HepG2 (cell line): ENCODE measurements at regions not wholly inside any gene's neighbourhood (a gene's known extent, or its start where the extent isn't known, plus 50 kb on each side); places are given as distances from the start of the nearest gene placed in this dataset.
A peak's percentile ranks its signal among the peaks of the same experiment; 100 is the strongest.

Experiments used
- BATF2 ChIP-seq: sonication (generic); formaldehyde crosslinking; IDR thresholded peaks from 2 replicates; pipeline ENCODE4 v1.8.0; 2022; ENCODE audit warnings: mild to moderate bottlenecking, missing genetic modification reagents, moderate library complexity
- BHLHE40 ChIP-seq: IDR thresholded peaks from 2 replicates; pipeline ENCODE4 v1.6.1; 2011; ENCODE audit warnings: low read length, improper control_type of control experiment
- FOXO4 ChIP-seq: sonication (generic); formaldehyde crosslinking; conservative IDR thresholded peaks from 2 replicates; pipeline ENCODE4 v1.8.1; 2023; ENCODE audit warnings: missing genetic modification reagents
- GPN1 ChIP-seq: sonication (generic); formaldehyde crosslinking; IDR thresholded peaks from 2 replicates; pipeline ENCODE4 v1.5.1; 2020; ENCODE audit warnings: missing genetic modification reagents, borderline replicate concordance
- GTF2F1 ChIP-seq: fragments of 150-350 bp; IDR thresholded peaks from 2 replicates; pipeline ENCODE4 v1.6.1; 2014; ENCODE audit warnings: low read length
- HCFC1 ChIP-seq: fragments of 150-350 bp; IDR thresholded peaks from 2 replicates; pipeline ENCODE4 v1.6.1; 2014; ENCODE audit warnings: low read depth, low read length
- HNRNPH1 ChIP-seq: fragments of 200-400 bp; formaldehyde crosslinking; optimal IDR thresholded peaks from 2 replicates; pipeline ENCODE3; 2017; ENCODE audit warnings: mild to moderate bottlenecking, low read depth, low read length
- KDM2A ChIP-seq: sonication (generic); formaldehyde crosslinking; IDR thresholded peaks from 2 replicates; pipeline ENCODE4 v1.4.0; 2020; ENCODE audit warnings: low read depth, missing genetic modification reagents, borderline replicate concordance
- REL ChIP-seq: sonication (generic); formaldehyde crosslinking; conservative IDR thresholded peaks from 2 replicates; pipeline ENCODE4 v1.8.0; 2022; ENCODE audit warnings: mild to moderate bottlenecking, missing genetic modification reagents, moderate library complexity
- RXRB ChIP-seq: IDR thresholded peaks from 2 replicates; pipeline ENCODE4 v1.6.1; 2016; ENCODE audit warnings: borderline replicate concordance, missing genetic modification reagents, missing compliant biosample characterization
- SRSF9 ChIP-seq: fragments of 200-400 bp; formaldehyde crosslinking; IDR thresholded peaks from 2 replicates; pipeline ENCODE4 v1.6.1; 2018; ENCODE audit warnings: borderline replicate concordance, mild to moderate bottlenecking, low read depth, low read length; ENCODE audit not compliant: insufficient read depth, poor library complexity, severe bottlenecking
- TAF1 ChIP-seq: sonication (generic); formaldehyde crosslinking; IDR thresholded peaks from 2 replicates; pipeline ENCODE4 v1.4.0; 2020; ENCODE audit warnings: missing genetic modification reagents
- UBTF ChIP-seq: sonication (generic); formaldehyde crosslinking; IDR thresholded peaks from 2 replicates; pipeline ENCODE4 v1.4.0; 2020; ENCODE audit warnings: mild to moderate bottlenecking, missing genetic modification reagents
- ZFX ChIP-seq: sonication (generic); formaldehyde crosslinking; IDR thresholded peaks from 2 replicates; pipeline ENCODE4 v1.4.0; 2020; ENCODE audit warnings: mild to moderate bottlenecking, low read depth, missing genetic modification reagents, moderate library complexity
- ZHX2 ChIP-seq, 2 experiments: sonication (generic) in 1 of 2; formaldehyde crosslinking in 1 of 2; IDR thresholded peaks; 2 replicates each; pipeline versions ENCODE4 v1.6.1 to v1.9.0; 2014 to 2022; ENCODE audit warnings: antibody characterized with exemption in 1 of 2, borderline replicate concordance in 1 of 2, inconsistent platforms in 1 of 2, low read depth in 1 of 2, missing genetic modification reagents in 1 of 2
- ZNF317 ChIP-seq: sonication (generic); formaldehyde crosslinking; IDR thresholded peaks from 2 replicates; pipeline ENCODE4 v1.5.0; 2020; ENCODE audit warnings: mild to moderate bottlenecking, missing genetic modification reagents
- ZNF329 ChIP-seq: sonication (generic); formaldehyde crosslinking; IDR thresholded peaks from 2 replicates; pipeline ENCODE4 v1.9.0; 2021; ENCODE audit warnings: low read depth, mild to moderate bottlenecking, missing genetic modification reagents
- ZNF331 ChIP-seq: sonication (generic); formaldehyde crosslinking; IDR thresholded peaks from 2 replicates; pipeline ENCODE4 v1.4.0; 2020; ENCODE audit warnings: missing genetic modification reagents
- ZNF501 ChIP-seq: sonication (generic); formaldehyde crosslinking; IDR thresholded peaks from 2 replicates; pipeline ENCODE4 v1.5.1; 2020; ENCODE audit warnings: mild to moderate bottlenecking, moderate library complexity, missing genetic modification reagents
- ZNF629 ChIP-seq: sonication (generic); formaldehyde crosslinking; conservative IDR thresholded peaks from 2 replicates; pipeline ENCODE4 v1.5.0; 2020; ENCODE audit warnings: missing genetic modification reagents

DNA sequence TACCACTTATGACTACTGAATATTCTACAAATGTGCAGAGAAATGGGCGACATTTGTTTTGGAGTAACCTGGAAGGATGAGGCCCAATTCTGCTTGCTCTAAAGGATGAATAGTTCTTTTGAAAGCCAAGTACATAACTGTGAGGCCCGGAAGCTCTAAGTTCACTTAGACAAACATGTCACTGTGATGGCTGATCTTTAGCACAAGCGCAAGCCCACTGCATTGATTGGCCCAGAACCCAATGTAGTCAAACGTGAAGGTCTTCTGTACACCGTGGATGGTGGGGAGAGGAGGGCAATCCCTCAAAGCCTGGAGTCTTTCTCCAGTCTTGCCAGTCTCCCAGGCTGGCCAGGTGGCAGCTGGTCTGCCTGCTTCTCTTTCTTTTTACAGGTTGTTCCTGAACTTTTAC, 139.6 kb downstream of the RFC3 start (continued):
- TF ChIP-seq UBTF (CRISPR knock-in tag) (0 out of 2 replicates have a peak, but pooled peaks have one; percentile 34), ZNF329 (CRISPR knock-in tag) (no peak), RXRB (CRISPR knock-in tag) (peak; percentile 27; the same call in 1 of the 2 replicates), REL (CRISPR knock-in tag) (no peak), ZNF501 (peak; percentile 12; the same call in 1 of the 2 replicates), BATF2 (CRISPR knock-in tag) (no peak), HNRNPH1 (no peak), BHLHE40 (0 out of 2 replicates have a peak, but pooled peaks have one; percentile 29), SRSF9 (no peak), KDM2A (CRISPR knock-in tag) (no peak), GPN1 (CRISPR knock-in tag) (no peak), ZHX2 (IDR thresholded peaks at IDR 0.05; ENCODE audit: low read depth) (no peak), ZHX2 (CRISPR knock-in tag; IDR thresholded peaks at IDR 0.05; ENCODE audit: borderline replicate concordance) (no peak), ZNF317 (CRISPR knock-in tag) (no peak), GTF2F1 (no peak), ZFX (peak; percentile 60), ZNF629 (CRISPR knock-in tag) (peak; percentile 97), HCFC1 (no peak), FOXO4 (no peak), TAF1 (CRISPR knock-in tag) (no peak), ZNF331 (peak; percentile 68; the same call in 1 of the 2 replicates)
